Sigmoid colon (tissue), 6 donors: ENCODE measurements at regions not wholly inside any gene's neighbourhood (a gene's known extent, or its start where the extent isn't known, plus 50 kb on each side); places are given as distances from the start of the nearest gene placed in this dataset.

ENCODE experiments used
- DNase-seq: peaks from one replicate; pipeline ENCODE4 v3.0.0-alpha.2; 2019
- H3K27ac ChIP-seq, 4 donors: fragments of 200-600 bp; sonication (generic); one replicate each; pipeline ENCODE4 v1.5.1; 2016 to 2019; ENCODE audit warnings: mild to moderate bottlenecking in 1 of 4
- H3K27me3 ChIP-seq, 3 donors: fragments of 200-600 bp; sonication (generic); one replicate each; pipeline ENCODE4 v1.5.1; 2019; ENCODE audit warnings: mild to moderate bottlenecking in 1 of 3
- H3K36me3 ChIP-seq, 4 donors: fragments of 200-600 bp; sonication (generic); one replicate each; pipeline ENCODE4 v1.5.1; 2016 to 2019
- H3K4me1 ChIP-seq, 4 donors: fragments of 200-600 bp; sonication (generic); one replicate each; pipeline ENCODE4 v1.5.1; 2017 to 2019
- H3K4me3 ChIP-seq, 4 donors: fragments of 200-600 bp; sonication (generic); one replicate each; pipeline ENCODE4 v1.5.1; 2017 to 2019; ENCODE audit warnings: mild to moderate bottlenecking in 2 of 4, moderate library complexity in 1 of 4
- H3K9me3 ChIP-seq, 4 donors: fragments of 200-600 bp in 3 of 4; sonication (generic) in 3 of 4; one replicate each; pipeline versions ENCODE4 v1.5.1 to v1.6.1; 2013 to 2019
- EP300 ChIP-seq, 4 donors: sonication (generic); formaldehyde crosslinking; IDR thresholded peaks; one replicate each; pipeline ENCODE4 v1.6.1; 2017; ENCODE audit warnings: antibody characterized with exemption in 4 of 4
- POLR2A ChIP-seq, 2 donors: fragments of 450-650 bp; IDR thresholded peaks; one replicate each; pipeline ENCODE4 v1.6.1; 2016; ENCODE audit warnings: antibody characterized with exemption in 2 of 2, mild to moderate bottlenecking in 2 of 2, moderate library complexity in 2 of 2
- POLR2AphosphoS5 ChIP-seq, 4 donors: sonication (generic); formaldehyde crosslinking; IDR thresholded peaks; one replicate each; pipeline ENCODE4 v1.6.1; 2017; ENCODE audit warnings: antibody characterized with exemption in 4 of 4
- WGBS, 2 donors: extraction: QIAGEN DNeasy Blood & Tissue Kit; methylation state at CpG; one replicate each; pipeline ENCODE4 v1.1.7; 2013; 5-methylcytosine and 5-hydroxymethylcytosine counted together
- intact Hi-C: fragments of 100-400 bp; cut with DNase I; formaldehyde crosslinking; loops from one replicate; pipeline ENCODE4 v1.15.1; 2023
- TF ChIP-seq, protein P1 (sequence below), 4 experiments: fragments of 450-650 bp in 3 of 4; fragments of 200-600 bp in 1 of 4; IDR thresholded peaks; one replicate each; pipeline ENCODE4 v1.5.1; 2016 to 2019; ENCODE audit warnings: antibody characterized with exemption in 4 of 4, mild to moderate bottlenecking in 3 of 4, moderate library complexity in 2 of 4
- donor health status: healthy with polysubstance abuse.
- donor health status: healthy.

DNA sequence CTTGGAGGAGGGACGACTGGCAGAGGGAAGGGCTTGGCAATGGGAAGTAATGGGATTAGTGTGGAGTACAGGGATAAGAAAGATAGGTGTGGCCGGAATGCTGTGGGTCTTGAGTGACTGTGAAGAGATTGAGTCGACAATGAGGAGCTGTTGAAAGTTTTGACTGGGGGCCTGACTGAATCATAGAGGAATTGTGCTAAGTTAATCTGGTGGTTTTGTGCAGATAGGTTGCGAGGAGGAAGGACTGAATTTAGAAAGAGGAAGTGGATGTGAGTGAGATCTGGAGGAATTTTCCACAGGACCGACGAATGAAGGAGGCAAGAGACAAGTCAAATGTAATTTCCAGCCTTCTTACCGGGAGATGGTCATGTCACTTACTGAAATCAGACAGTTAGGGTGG is 143.9 kb upstream of the RALGAPA2 start:
- no peaks in the 10 kb centered on the region for H3K9me3 ChIP-seq
- H3K27ac ChIP-seq, result no peak overlapping the region
- H3K36me3 ChIP-seq, result no peaks in the 10 kb centered on the region
- H3K27me3 ChIP-seq, result peaks cover 0 to 25% (median 4%) of the 10 kb centered on the region in 3 donors
- TF ChIP-seq EP300 (IDR thresholded peaks at IDR 0.05) (no peak), POLR2AphosphoS5 (IDR thresholded peaks at IDR 0.05) (no peak), POLR2A (IDR thresholded peaks at IDR 0.05) (no peak)
- TF ChIP-seq, protein P1, sequence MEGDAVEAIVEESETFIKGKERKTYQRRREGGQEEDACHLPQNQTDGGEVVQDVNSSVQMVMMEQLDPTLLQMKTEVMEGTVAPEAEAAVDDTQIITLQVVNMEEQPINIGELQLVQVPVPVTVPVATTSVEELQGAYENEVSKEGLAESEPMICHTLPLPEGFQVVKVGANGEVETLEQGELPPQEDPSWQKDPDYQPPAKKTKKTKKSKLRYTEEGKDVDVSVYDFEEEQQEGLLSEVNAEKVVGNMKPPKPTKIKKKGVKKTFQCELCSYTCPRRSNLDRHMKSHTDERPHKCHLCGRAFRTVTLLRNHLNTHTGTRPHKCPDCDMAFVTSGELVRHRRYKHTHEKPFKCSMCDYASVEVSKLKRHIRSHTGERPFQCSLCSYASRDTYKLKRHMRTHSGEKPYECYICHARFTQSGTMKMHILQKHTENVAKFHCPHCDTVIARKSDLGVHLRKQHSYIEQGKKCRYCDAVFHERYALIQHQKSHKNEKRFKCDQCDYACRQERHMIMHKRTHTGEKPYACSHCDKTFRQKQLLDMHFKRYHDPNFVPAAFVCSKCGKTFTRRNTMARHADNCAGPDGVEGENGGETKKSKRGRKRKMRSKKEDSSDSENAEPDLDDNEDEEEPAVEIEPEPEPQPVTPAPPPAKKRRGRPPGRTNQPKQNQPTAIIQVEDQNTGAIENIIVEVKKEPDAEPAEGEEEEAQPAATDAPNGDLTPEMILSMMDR (IDR thresholded peaks at IDR 0.05), result no peak
- intact Hi-C loops, result no loop called here
- no peak for DNase-seq
- 43 to 72% methylated on average over 7 of the region's 7 CpGs for WGBS, 2 donors
- no peak overlapping the region for H3K4me3 ChIP-seq
- H3K4me1 ChIP-seq, result no peaks in the 10 kb centered on the region

DNA sequence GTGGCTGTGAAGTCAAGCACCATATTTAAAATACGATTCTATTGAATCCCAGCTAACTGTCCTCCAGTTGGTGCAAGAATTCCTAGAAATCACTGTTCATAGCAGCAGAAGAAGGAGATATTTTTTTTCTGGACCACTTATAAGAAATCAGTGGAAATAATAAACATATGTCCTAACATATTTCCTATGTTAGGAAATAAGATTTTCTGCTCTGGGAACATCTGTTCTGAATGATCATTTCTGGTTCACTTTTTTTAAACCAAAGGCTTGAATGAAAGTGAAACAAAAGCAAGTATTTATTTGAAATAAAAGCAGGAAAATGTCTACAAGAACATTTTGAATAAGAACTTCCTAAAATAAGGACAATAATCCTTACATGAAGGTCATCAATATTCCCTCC is 138.9 kb upstream of the RALGAPA2 start:
- intact Hi-C loops, result no loop called here

DNA sequence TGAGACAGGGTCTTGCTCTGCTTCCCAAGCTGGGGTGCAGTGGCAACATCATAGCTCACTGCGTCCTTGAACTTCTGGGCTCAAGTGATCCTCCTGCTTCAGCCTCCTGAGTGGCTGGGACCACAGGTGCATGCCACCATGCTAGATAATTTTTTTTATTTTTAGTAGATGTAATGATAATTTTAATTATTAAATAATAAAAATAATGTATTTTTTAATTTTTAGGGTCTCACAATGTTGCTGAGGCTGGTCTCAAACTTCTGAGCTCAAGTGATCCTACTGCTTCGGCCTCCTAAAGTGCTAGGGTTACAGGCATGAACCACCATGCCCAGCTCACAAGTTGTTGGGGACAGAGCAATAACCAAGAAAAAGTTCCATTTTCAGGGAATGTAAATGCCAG is 138.0 kb upstream of the RALGAPA2 start:
- Histone ChIP-seq H3K9me3 (no peaks in the 10 kb centered on the region), H3K27me3 (peaks cover 0 to 8% (median 0%) of the 10 kb centered on the region in 3 donors), H3K4me3 (no peak overlapping the region), H3K27ac (no peak overlapping the region), H3K36me3 (no peaks in the 10 kb centered on the region), H3K4me1 (no peaks in the 10 kb centered on the region)
- intact Hi-C loops, result no loop called here
- no peak for DNase-seq
- TF ChIP-seq EP300 (IDR thresholded peaks at IDR 0.05) (no peak), POLR2AphosphoS5 (IDR thresholded peaks at IDR 0.05) (no peak), POLR2A (IDR thresholded peaks at IDR 0.05) (no peak)
- TF ChIP-seq, protein P1 (IDR thresholded peaks at IDR 0.05), result no peak
- WGBS, 2 donors, result 94 to 97% methylated on average over 2 of the region's 2 CpGs

More for the DNA sequence above, 138.9 kb upstream of the RALGAPA2 start:
- H3K4me1 ChIP-seq, result no peaks in the 10 kb centered on the region
- TF ChIP-seq EP300 (IDR thresholded peaks at IDR 0.05) (no peak), POLR2AphosphoS5 (IDR thresholded peaks at IDR 0.05) (no peak), POLR2A (IDR thresholded peaks at IDR 0.05) (no peak)
- TF ChIP-seq, protein P1 (IDR thresholded peaks at IDR 0.05), result no peak
- DNase-seq, result no peak
- peaks cover 0 to 8% (median 0%) of the 10 kb centered on the region in 3 donors for H3K27me3 ChIP-seq
- WGBS, 2 donors, result 65 to 85% methylated on average over 1 of the region's 1 CpG
- H3K27ac ChIP-seq, result no peak overlapping the region
- no peaks in the 10 kb centered on the region for H3K9me3 ChIP-seq
- no peak overlapping the region for H3K4me3 ChIP-seq
- H3K36me3 ChIP-seq, result no peaks in the 10 kb centered on the region

DNA sequence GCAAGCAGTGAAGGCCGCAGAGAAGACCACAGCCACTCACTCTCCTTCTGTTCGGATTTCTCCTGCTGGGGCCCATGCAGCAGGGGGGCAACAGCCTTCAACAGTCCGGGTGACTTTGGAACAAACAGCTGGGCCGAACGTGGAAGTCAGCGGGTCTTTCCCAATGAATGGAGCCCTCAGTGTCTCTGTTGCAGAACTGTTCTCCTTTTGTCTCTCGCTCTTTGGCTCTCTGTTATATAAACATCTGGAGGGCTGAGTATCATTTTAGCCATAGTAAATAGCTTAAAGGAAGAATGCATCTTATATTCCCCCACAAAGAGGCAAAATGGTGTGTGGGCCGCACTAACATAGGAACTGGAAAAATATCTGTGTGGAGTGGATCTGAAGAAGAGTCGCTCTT is 136.7 kb upstream of the RALGAPA2 start:
- Histone ChIP-seq H3K9me3 (no peaks in the 10 kb centered on the region), H3K4me1 (no peaks in the 10 kb centered on the region), H3K27ac (no peak overlapping the region), H3K36me3 (no peaks in the 10 kb centered on the region), H3K4me3 (no peak overlapping the region), H3K27me3 (peaks cover 0 to 4% (median 0%) of the 10 kb centered on the region in 3 donors)
- TF ChIP-seq, protein P1 (IDR thresholded peaks at IDR 0.05), result no peak
- no peak for TF ChIP-seq POLR2AphosphoS5 (IDR thresholded peaks at IDR 0.05)
- intact Hi-C loops, result no loop called here
- WGBS, 2 donors, result 82 to 89% methylated on average over 9 of the region's 9 CpGs
- no peak for DNase-seq

DNA sequence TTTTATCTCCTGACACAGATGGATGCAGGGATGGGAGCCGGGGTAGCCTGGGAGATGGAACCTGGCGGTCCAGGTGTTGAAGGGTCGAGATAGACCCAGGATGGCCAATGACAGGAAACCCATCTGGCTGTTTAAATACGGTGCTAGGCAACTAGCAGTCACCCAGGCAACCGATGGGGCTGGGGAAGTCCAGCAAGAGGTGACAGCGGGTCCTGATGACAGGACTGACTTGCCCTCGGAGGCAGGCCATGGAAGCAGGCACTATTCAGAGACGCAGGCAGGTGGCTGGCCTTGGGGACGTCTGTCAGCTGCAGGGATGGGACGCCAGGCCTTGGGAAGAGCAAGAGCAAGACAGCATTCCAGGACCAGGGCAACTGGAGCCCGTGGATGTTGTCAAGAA is 135.4 kb upstream of the RALGAPA2 start:
- no peak overlapping the region for H3K27ac ChIP-seq
- no peak overlapping the region for H3K4me3 ChIP-seq
- no peaks in the 10 kb centered on the region for H3K27me3 ChIP-seq
- 83 to 85% methylated on average over 11 of the region's 11 CpGs for WGBS, 2 donors
- no peaks in the 10 kb centered on the region for H3K36me3 ChIP-seq
- TF ChIP-seq POLR2A (IDR thresholded peaks at IDR 0.05), result no peak
- no peak for TF ChIP-seq POLR2AphosphoS5 (IDR thresholded peaks at IDR 0.05)
- TF ChIP-seq EP300 (IDR thresholded peaks at IDR 0.05), result no peak
- TF ChIP-seq, protein P1 (IDR thresholded peaks at IDR 0.05), result no peak
- DNase-seq, result no peak
- no peaks in the 10 kb centered on the region for H3K4me1 ChIP-seq
- intact Hi-C loops, result no loop called here
- no peaks in the 10 kb centered on the region for H3K9me3 ChIP-seq
